ENCODE measurements at regions not wholly inside any gene's neighbourhood (a gene's known extent, or its start where the extent isn't known, plus 50 kb on each side); places are given as distances from the start of the nearest gene placed in this dataset.

DNA sequence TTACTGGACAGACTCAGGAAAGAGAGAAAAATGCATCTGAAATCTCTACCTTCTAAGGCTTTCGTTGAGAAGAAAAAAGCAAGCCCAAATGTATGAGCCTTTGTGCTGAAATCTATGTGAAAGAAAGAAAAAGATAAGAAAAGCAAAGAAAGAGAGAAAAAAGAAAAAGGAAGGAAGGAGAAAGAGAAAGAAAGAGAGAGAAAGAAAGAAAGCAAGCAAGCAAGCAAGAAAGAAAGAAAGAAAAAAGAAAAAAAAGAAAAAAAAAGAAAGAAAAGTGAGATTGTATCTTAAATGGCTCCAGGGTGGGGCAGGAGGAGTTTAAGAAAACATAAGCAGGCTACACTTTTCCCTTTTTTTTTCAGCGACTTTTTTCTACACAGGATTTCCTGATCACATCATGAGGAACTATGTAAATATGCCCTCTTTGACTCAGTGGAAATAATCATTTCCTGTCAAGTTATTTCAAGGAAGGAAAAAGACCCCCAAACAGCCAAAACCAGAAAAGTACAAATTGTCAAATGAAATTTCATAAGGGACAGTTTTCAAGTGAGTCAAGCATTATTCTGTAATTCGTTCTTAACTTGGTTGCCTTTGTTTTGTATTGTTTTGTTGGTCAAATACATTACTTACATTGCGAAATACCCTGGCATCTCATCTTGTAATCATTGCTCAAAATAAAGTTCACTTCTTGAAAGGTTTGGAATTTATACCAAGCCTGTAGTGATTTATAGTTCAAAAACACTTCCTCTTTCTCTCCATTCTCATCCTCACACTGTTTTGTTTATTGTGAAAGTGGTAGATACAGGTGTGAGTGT, 79.5 kb upstream of the RNF217 start:
- TF ChIP-seq, protein P1, sequence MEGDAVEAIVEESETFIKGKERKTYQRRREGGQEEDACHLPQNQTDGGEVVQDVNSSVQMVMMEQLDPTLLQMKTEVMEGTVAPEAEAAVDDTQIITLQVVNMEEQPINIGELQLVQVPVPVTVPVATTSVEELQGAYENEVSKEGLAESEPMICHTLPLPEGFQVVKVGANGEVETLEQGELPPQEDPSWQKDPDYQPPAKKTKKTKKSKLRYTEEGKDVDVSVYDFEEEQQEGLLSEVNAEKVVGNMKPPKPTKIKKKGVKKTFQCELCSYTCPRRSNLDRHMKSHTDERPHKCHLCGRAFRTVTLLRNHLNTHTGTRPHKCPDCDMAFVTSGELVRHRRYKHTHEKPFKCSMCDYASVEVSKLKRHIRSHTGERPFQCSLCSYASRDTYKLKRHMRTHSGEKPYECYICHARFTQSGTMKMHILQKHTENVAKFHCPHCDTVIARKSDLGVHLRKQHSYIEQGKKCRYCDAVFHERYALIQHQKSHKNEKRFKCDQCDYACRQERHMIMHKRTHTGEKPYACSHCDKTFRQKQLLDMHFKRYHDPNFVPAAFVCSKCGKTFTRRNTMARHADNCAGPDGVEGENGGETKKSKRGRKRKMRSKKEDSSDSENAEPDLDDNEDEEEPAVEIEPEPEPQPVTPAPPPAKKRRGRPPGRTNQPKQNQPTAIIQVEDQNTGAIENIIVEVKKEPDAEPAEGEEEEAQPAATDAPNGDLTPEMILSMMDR (IDR thresholded peaks at IDR 0.05), result no peak
- peak overlapping the region; percentile 33 for H3K9ac ChIP-seq (ENCODE audit: insufficient read depth, low read length, poor library complexity, severe bottlenecking)
- H3K79me2 ChIP-seq (ENCODE audit: insufficient read depth, low read length), result no peaks in the 10 kb centered on the region
- WGBS (ENCODE audit: insufficient coverage), result no CpG with 5 or more reads among the region's 4 CpGs
- peaks cover 18% of the 10 kb centered on the region for H3K4me1 Mint-ChIP-seq
- H3K27ac Mint-ChIP-seq, result peak overlapping the region; percentile 15 to 83 (median 64)
- H3K4me2 ChIP-seq (replicated peaks; ENCODE audit: extremely low read depth, low read length, poor library complexity, severe bottlenecking), result peak overlapping the region; percentile 52
- H3K27ac ChIP-seq (ENCODE audit: low read depth in 1 of 2, low read length in 2 of 2), result peak overlapping the region in 1 of 2 donors; percentile 30
- H3K4me3 Mint-ChIP-seq, result peak overlapping the region; percentile 1 to 84
- intact Hi-C loops (cut with micrococcal nuclease), result no loop called here
- no peaks in the 10 kb centered on the region for H3K36me3 Mint-ChIP-seq
- peak; percentile 24 to 49 (median 32) for DNase-seq
- no peaks in the 10 kb centered on the region for H3K36me3 ChIP-seq (replicated peaks in 1 of 2; ENCODE audit: control insufficient read depth in 1 of 2, insufficient read depth in 2 of 2, low read length in 2 of 2)
- H3K9me3 Mint-ChIP-seq, result peaks cover 0 to 7% (median 3%) of the 10 kb centered on the region in 7 donors
- no peaks in the 10 kb centered on the region for H3K27me3 ChIP-seq (ENCODE audit: control insufficient read depth in 2 of 2, insufficient read depth in 2 of 2, low read length in 2 of 2)
- H4K20me1 ChIP-seq (ENCODE audit: insufficient read depth, low read length), result no peaks in the 10 kb centered on the region
- peaks cover 9 to 15% of the 10 kb centered on the region in 2 donors for H3K4me1 ChIP-seq (ENCODE audit: control insufficient read depth in 1 of 2, insufficient read depth in 2 of 2, low read length in 2 of 2)
- H3K9me3 ChIP-seq (replicated peaks in 1 of 2; ENCODE audit: control insufficient read depth in 1 of 2, insufficient read depth in 1 of 2, low read length in 2 of 2), result no peaks in the 10 kb centered on the region
- H3K27me3 Mint-ChIP-seq (ENCODE audit: low read depth in 3 of 3), result peaks cover 0 to 5% (median 0%) of the 10 kb centered on the region in 3 donors
- H3K4me3 ChIP-seq (replicated peaks in 1 of 3; ENCODE audit: low read depth in 2 of 3, low read length in 3 of 3), result peak overlapping the region in 1 of 3 experiments; percentile 33
- H2AFZ ChIP-seq (ENCODE audit: insufficient read depth, low read depth, low read length, poor library complexity, severe bottlenecking), result no peak overlapping the region

DNA sequence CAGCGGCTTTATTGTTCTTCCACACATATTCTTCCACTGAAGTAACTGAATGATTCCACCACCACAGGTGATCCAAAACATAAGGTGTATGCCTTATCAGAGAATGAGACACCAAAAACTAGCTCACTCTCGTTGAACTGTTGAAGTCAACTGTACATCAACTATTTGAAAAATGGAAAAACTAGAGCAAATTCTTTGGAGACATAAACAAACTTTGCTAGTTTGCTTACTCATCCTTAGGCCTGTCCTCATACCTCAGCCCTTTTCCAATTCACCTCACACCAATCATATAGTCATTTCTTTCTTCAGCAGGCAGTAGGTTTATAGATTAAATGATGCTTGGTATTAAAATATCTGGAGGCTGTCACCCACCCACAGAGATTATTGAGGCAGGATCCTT, 77.1 kb upstream of the RNF217 start:
- Histone ChIP-seq H3K4me2 (replicated peaks; ENCODE audit: extremely low read depth, low read length, poor library complexity, severe bottlenecking) (no peak overlapping the region), H3K4me1 (ENCODE audit: control insufficient read depth in 1 of 2, insufficient read depth in 2 of 2, low read length in 2 of 2) (peaks cover 9 to 29% of the 10 kb centered on the region in 2 donors), H4K20me1 (ENCODE audit: insufficient read depth, low read length) (no peaks in the 10 kb centered on the region), H3K79me2 (ENCODE audit: insufficient read depth, low read length) (no peaks in the 10 kb centered on the region), H3K9ac (ENCODE audit: insufficient read depth, low read length, poor library complexity, severe bottlenecking) (no peak overlapping the region), H3K27me3 (ENCODE audit: control insufficient read depth in 2 of 2, insufficient read depth in 2 of 2, low read length in 2 of 2) (no peaks in the 10 kb centered on the region), H3K36me3 (replicated peaks in 1 of 2; ENCODE audit: control insufficient read depth in 1 of 2, insufficient read depth in 2 of 2, low read length in 2 of 2) (no peaks in the 10 kb centered on the region), H3K4me3 (replicated peaks in 1 of 3; ENCODE audit: low read depth in 2 of 3, low read length in 3 of 3) (no peak overlapping the region), H2AFZ (ENCODE audit: insufficient read depth, low read depth, low read length, poor library complexity, severe bottlenecking) (no peak overlapping the region), H3K9me3 (replicated peaks in 1 of 2; ENCODE audit: control insufficient read depth in 1 of 2, insufficient read depth in 1 of 2, low read length in 2 of 2) (no peaks in the 10 kb centered on the region), H3K27ac (ENCODE audit: low read depth in 1 of 2, low read length in 2 of 2) (no peak overlapping the region)
- TF ChIP-seq, protein P1 (IDR thresholded peaks at IDR 0.05), result no peak
- 100% methylated on average over 1 of the region's 2 CpGs for WGBS (ENCODE audit: insufficient coverage)
- H3K27me3 Mint-ChIP-seq (ENCODE audit: low read depth in 3 of 3), result peaks cover 0 to 4% (median 0%) of the 10 kb centered on the region in 3 donors
- H3K36me3 Mint-ChIP-seq, result no peaks in the 10 kb centered on the region
- no peak overlapping the region for H3K27ac Mint-ChIP-seq
- peaks cover 0 to 7% (median 3%) of the 10 kb centered on the region in 7 donors for H3K9me3 Mint-ChIP-seq
- H3K4me1 Mint-ChIP-seq, result peaks cover 33% of the 10 kb centered on the region
- intact Hi-C loops (cut with micrococcal nuclease), result no loop called here
- DNase-seq, result no peak
- no peak overlapping the region for H3K4me3 Mint-ChIP-seq

Data from CD14-positive monocyte (primary cell).